Neural progenitor cell (in vitro differentiated cells): ENCODE measurements at regions not wholly inside any gene's neighbourhood (a gene's known extent, or its start where the extent isn't known, plus 50 kb on each side); places are given as distances from the start of the nearest gene placed in this dataset.

ENCODE experiments used
- EZH2 ChIP-seq: fragments of 200-600 bp; sonication (generic); IDR thresholded peaks from 2 replicates; pipeline ENCODE4 v1.6.1; 2017; ENCODE audit warnings: antibody characterized with exemption, mild to moderate bottlenecking, moderate library complexity
- EZH2phosphoT487 ChIP-seq: fragments of 200-600 bp; sonication (generic); IDR thresholded peaks from 2 replicates; pipeline ENCODE4 v1.6.1; 2017; ENCODE audit warnings: antibody characterized with exemption
- TF ChIP-seq, protein P1 (sequence below): fragments of 200-600 bp; sonication (generic); IDR thresholded peaks from 2 replicates; pipeline ENCODE4 v1.5.1; 2017; ENCODE audit warnings: antibody characterized with exemption, mild to moderate bottlenecking

DNA sequence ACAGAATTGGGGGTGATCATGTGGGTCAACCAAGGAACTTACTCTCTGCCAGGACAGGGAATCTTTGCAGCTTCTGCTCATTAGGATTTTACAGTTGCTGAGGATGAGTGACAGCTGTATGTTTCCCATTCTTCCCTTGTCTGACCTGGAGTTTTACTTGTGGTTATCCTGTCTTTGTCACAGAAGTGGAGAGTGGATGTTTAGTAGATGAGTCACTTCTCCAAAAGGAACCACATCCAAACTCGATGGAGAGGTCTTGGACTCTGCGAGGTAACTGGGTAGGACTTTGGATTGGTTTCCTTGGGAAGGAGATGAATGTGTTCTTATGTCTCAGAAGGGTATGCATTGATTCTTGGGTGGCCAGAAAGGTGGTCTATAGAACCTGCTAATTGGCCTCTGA lies 53.8 kb upstream of the USP44 start:
- TF ChIP-seq, protein P1, sequence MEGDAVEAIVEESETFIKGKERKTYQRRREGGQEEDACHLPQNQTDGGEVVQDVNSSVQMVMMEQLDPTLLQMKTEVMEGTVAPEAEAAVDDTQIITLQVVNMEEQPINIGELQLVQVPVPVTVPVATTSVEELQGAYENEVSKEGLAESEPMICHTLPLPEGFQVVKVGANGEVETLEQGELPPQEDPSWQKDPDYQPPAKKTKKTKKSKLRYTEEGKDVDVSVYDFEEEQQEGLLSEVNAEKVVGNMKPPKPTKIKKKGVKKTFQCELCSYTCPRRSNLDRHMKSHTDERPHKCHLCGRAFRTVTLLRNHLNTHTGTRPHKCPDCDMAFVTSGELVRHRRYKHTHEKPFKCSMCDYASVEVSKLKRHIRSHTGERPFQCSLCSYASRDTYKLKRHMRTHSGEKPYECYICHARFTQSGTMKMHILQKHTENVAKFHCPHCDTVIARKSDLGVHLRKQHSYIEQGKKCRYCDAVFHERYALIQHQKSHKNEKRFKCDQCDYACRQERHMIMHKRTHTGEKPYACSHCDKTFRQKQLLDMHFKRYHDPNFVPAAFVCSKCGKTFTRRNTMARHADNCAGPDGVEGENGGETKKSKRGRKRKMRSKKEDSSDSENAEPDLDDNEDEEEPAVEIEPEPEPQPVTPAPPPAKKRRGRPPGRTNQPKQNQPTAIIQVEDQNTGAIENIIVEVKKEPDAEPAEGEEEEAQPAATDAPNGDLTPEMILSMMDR = no peak
- TF ChIP-seq EZH2 = no peak
- no peak for TF ChIP-seq EZH2phosphoT487
